ENCODE measurements at regions not wholly inside any gene's neighbourhood (a gene's known extent, or its start where the extent isn't known, plus 50 kb on each side); places are given as distances from the start of the nearest gene placed in this dataset.

GRCh38 chr1:104868794-104869193, 1119.1 kb downstream of the AMY1C start:
- no peak for DNase-seq (ENCODE audit: low spot score)
- intact Hi-C loops (cut with DNase I), result no loop called here

- intact Hi-C loops (cut with DNase I), result no loop called here
- no peak for DNase-seq (ENCODE audit: low spot score)
Measured at GRCh38 chr1:104874044-104874443, 1124.3 kb downstream of the AMY1C start.

DNA sequence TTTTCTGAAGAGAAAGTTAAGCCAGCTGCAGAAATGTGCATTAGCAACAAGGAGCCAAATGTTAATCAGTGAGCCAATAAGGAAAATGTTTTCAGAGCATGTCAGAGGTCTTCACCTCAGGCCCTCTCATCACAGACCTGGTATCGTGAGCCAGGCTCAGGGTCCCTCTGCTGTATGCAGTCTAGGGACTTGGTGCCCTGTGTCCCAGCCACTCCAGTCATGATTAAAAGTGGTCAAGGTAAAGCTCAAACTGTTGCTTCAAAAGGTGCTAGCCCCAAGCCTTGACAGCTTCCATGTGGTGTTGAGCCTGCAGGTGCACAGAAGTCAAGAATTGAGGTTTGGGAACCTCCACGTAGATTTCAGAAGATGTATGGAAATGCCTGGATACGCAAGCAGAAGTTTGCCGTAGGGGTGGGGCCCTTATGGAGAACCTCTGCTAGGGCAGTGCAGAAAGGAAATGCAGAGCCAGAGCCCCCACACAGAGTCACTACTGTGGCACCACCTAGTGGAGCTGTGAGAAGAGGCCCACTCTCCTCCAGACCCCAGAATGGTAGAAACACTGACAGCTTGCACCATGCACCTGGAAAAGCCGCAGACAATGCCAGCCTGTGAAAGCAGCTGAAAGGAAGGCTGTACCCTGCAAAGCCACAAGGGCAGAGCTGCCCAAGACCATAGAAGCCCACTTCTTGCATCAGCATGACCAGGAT, 1128.7 kb downstream of the AMY1C start:
- intact Hi-C loops (cut with DNase I), result no loop called here
- no peak for DNase-seq (ENCODE audit: low spot score)

GRCh38 chr1:104884939-104885338, 1135.2 kb downstream of the AMY1C start:
- intact Hi-C loops (cut with DNase I), result no loop called here

GRCh38 chr1:104905322-104905721, 1155.6 kb downstream of the AMY1C start:
- no peak for DNase-seq (ENCODE audit: low spot score)
- intact Hi-C loops (cut with DNase I), result no loop called here

More at GRCh38 chr1:104884939-104885338, 1135.2 kb downstream of the AMY1C start:
- no peak for DNase-seq (ENCODE audit: low spot score)

DNA sequence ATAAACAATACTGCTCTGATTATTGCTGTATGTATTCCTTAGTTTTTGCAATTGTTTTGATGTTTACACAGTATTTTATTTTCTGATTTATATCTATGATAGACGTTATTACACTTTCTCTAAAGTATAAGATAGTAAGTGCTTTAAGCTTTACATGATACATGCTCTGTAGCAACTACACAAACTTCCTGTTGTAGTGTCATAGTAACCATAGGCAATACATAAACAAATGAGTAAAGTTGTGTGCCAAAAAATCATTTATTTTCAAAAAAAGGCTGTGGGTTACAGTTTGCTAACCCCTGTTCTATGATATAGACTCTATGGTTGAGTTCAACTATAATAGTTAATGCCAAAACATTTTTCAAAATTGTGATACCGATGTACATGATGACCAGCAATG, 1156.4 kb downstream of the AMY1C start:
- no peak for DNase-seq (ENCODE audit: low spot score)
- intact Hi-C loops (cut with DNase I), result no loop called here

- DNase-seq (ENCODE audit: low spot score), result no peak
- intact Hi-C loops (cut with DNase I), result no loop called here
Measured at GRCh38 chr1:104919188-104919587, 1169.5 kb downstream of the AMY1C start.

- intact Hi-C loops (cut with DNase I), result no loop called here
- no peak for DNase-seq (ENCODE audit: low spot score)
Measured at GRCh38 chr1:104921525-104921924, 1171.8 kb downstream of the AMY1C start.

DNA sequence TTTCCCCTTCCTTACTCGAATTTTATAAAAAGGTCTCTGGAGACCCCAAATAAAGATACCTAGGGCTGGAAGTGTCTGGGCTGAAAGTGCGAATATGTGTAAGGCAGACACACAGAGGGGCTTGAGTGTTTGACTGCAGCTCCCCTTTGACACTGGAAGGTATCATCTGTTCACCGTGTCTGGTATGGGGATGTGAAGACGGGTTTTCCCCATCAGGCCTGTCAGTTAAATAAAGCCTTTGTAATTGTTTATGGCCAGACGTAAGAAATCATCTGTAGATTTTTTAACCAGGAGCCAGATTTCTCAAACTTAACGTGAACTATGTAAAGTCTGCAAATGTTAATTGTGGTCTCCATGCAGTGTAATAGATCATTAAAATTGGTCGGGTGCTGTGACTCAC, 1173.4 kb downstream of the AMY1C start:
- intact Hi-C loops (cut with DNase I), result no loop called here
- DNase-seq (ENCODE audit: low spot score), result no peak

DNA sequence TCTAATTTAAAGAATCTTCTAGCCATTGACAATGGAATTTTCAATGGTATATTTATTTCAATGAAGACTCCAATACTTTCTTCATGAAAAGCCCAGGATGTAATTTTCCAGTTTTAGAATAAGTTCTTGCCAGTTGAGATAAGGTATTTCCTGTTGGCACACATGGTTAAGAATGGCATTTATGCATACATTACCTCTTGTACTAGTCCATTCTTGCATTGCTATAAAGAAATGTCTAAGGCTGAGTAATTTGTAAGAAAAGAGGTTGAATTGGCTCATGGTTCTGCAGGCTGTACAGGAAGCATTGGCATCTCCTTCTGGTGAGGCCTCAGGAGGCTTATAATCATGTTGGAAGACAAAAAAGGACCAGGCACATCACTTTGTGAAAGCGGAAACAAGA, 1179.6 kb downstream of the AMY1C start:
- intact Hi-C loops (cut with DNase I), result no loop called here
- no peak for DNase-seq (ENCODE audit: low spot score)

- intact Hi-C loops (cut with DNase I), result no loop called here
- no peak for DNase-seq (ENCODE audit: low spot score)
Measured at GRCh38 chr1:104932030-104932915, 1182.6 kb downstream of the AMY1C start.

DNA sequence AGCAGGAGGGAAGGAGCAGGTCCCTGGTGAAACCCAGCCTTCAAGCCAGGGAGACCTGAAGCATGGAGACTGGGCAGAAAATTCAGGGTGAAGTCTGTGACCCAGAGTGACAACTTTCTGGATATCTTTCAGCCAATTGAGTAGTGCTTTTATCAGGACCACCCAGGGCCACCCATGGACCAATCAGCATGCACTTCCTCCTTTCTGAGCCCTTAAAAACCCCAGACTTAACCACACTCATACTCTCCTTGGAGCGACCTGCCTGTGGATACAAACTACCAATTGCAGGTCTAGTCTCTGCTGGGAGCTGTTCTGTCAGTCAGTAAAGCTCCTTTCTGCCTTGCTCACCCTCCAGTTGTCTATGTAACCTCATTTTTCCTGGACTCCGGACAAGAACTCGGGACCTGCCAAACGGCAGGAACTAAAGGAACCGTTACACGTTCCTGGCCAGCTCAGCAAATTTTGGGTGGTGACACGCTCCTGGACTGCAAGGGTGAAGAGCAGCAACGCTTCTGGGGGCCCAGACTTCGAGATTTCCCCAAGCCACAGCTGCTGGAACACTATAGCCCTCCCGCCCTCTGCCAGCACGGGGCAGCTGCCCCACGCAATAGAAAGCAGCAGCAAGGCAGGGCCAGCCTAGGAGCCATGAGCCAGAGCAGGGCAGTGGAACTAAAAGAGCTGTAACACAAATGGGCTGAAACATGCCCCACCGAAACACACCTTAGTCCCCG, 1183.4 kb downstream of the AMY1C start:
- DNase-seq (ENCODE audit: low spot score), result no peak
- intact Hi-C loops (cut with DNase I), result no loop called here

- no peak for DNase-seq (ENCODE audit: low spot score)
- intact Hi-C loops (cut with DNase I), result no loop called here
Measured at GRCh38 chr1:104933846-104934245, 1184.1 kb downstream of the AMY1C start.

DNA sequence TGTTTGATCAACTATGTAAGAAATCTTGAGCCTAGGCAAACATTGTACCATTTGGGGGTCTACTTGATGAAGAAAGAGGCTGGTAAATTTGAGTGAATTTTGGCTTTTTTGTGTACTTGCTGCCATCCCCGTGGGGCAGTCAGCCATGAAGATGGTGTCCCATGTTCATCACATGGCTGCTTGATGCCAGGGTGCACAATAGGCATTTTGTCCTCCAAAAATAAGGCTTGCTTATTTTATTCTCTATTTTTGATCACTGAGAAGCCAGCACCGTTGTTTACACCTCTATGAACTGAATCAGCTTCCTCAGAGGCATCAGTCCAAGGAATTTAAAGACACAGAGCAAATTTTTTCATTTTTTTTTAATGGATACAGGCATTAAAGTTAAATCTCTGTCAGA, 1195.7 kb downstream of the AMY1C start:
- intact Hi-C loops (cut with DNase I), result no loop called here

GRCh38 chr1:104946558-104947210, 1197.0 kb downstream of the AMY1C start:
- intact Hi-C loops (cut with DNase I), result no loop called here
- no peak for DNase-seq (ENCODE audit: low spot score)

More for the DNA sequence above, 1195.7 kb downstream of the AMY1C start:
- no peak for DNase-seq (ENCODE audit: low spot score)

- intact Hi-C loops (cut with DNase I), result no loop called here
- DNase-seq (ENCODE audit: low spot score), result no peak
Measured at GRCh38 chr1:104953555-104953954, 1203.9 kb downstream of the AMY1C start.

DNA sequence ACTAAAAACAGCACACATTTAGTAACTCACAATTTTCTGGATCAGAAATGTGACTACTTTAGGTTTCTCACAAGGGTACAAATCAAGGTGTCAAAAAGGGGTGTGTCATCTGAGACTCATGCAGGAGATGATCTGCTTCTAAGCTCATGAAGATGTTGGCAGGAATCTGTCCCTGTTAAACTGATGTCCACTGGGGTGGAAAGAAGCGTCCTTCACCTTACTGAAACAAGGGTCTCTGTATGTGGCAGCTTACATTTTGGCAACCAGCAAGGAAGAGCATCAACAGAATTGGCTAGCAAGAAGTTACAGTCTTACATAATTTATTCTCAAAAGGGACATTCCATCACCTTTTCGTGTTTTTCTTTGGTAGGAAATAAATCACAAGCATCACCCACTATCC, 1223.8 kb downstream of the AMY1C start:
- no peak for DNase-seq (ENCODE audit: low spot score)
- intact Hi-C loops (cut with DNase I), result no loop called here

DNA sequence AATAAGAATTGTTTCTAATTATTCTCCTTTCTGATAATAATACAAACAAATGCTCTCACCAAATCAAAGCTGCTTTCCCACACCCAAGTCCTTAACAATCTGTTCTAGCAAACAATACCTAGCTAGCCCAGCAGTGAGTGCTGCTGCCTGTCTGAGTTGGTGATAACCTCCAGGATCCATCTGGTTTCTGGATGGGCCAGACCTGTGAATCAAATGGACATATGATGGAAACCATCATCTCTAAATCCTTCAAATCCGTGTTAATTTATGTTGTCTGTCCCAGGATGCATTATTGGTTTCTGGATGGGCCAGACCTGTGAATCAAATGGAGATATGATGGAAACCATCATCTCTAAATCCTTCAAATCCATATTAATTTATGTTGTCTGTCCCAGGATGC, 1230.0 kb downstream of the AMY1C start:
- intact Hi-C loops (cut with DNase I), result no loop called here
- no peak for DNase-seq (ENCODE audit: low spot score)

DNA sequence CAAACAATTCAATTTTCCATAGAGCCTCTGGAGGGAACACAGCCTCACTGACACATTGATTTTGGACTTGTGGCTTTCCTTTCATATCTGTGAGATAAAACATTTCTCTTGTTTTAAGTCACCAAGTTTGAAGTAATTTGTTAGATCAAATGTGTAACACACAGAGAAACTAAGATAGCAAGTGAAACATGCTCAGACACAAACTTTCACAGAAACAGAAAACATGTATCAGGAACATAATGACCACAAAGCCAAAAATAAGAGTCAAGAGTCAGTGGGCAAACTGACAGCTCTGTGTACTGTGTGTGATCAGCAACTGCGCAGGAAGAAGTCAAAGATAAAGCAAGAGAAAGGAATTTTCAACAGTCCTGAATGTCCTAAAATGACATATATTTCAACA, 1237.5 kb downstream of the AMY1C start:
- no peak for DNase-seq (ENCODE audit: low spot score)
- intact Hi-C loops (cut with DNase I), result no loop called here

DNA sequence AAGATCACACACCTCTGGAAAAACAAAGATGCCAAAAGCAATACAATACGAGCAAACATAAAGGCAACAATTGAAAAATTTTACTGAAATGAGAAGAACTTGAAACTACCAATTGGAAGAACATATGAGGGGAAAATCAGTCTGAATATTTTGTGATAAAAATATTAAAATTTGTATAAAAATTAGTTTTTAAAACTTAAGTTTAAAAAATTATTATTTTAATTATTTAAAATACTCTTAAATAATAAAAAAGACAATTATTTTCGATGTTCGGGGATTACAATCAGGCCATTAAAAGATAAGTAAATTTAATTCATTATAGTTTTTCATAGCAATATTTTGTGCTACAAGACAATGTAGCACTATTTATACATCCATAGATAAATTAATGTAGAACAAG, 1239.3 kb downstream of the AMY1C start:
- no peak for DNase-seq (ENCODE audit: low spot score)
- intact Hi-C loops (cut with DNase I), result no loop called here

All from cardiac septum (tissue), 1 donor.